PFSK-1 (cell line): ENCODE measurements at regions not wholly inside any gene's neighbourhood (a gene's known extent, or its start where the extent isn't known, plus 50 kb on each side); places are given as distances from the start of the nearest gene placed in this dataset.

ENCODE experiments used
- FOXP2 ChIP-seq: optimal IDR thresholded peaks from 2 replicates; pipeline ENCODE3; 2011; ENCODE audit warnings: borderline replicate concordance, control low read depth, inconsistent platforms; ENCODE audit not compliant: insufficient read depth; ENCODE audit errors: extremely low read length, extremely low read depth
- POLR2AphosphoS5 ChIP-seq: IDR thresholded peaks from 2 replicates; pipeline ENCODE4 v1.6.1; 2012; ENCODE audit warnings: low read depth, mild to moderate bottlenecking, control low read depth, low read length, moderate library complexity
- SIN3A ChIP-seq: IDR thresholded peaks from 2 replicates; pipeline ENCODE4 v1.6.1; 2012; ENCODE audit warnings: mild to moderate bottlenecking, low read length, moderate library complexity, borderline replicate concordance; ENCODE audit not compliant: insufficient read depth
- TAF1 ChIP-seq: IDR thresholded peaks from 2 replicates; pipeline ENCODE4 v1.6.1; 2012; ENCODE audit warnings: low read length, control low read depth, borderline replicate concordance; ENCODE audit not compliant: insufficient read depth
- TF ChIP-seq, protein P1 (sequence below), 2 experiments: IDR thresholded peaks; 2 replicates each; pipeline versions ENCODE4 v1.6.1 to v1.8.0; 2011 to 2012; ENCODE audit warnings: low read depth in 2 of 2, low read length in 2 of 2, control low read depth in 1 of 2, inconsistent platforms in 1 of 2, mild to moderate bottlenecking in 1 of 2, moderate library complexity in 1 of 2; ENCODE audit not compliant: insufficient read depth in 1 of 2

DNA sequence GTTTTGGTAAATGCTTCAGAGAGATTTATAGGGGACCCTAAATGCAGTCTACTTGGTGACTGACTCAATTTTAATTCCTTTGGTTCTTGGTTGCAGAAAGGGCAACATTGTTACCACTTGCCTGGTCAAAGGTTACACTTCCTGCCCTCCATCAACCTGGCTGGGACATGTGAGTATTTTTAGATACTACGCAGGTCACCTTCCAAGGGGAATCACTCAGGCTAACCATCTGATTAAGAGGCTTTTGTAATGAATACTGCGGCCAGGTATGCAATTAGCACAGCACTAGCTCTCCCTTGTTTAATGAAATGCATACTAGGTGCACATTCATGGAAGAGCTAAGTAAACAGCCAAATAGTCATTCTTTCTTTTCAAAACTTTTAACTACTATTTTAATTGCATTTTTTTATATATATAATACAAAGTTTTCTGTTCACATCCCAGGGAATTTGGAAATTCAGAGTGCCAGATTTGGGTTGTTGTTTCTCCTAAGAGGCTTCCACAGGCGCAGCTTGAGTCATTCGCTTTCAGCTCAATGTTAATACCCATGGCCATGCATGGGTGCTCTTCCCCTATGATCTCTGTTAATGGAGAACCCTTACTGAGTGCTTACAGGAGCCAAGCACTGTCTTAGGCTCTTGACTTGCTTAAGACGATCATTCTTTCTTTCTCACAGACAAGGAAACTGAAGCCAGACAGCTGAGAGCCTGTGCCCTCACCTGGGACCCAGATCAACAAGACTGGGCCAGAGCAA is 152.2 kb downstream of the MTX2 start:
- TF ChIP-seq POLR2AphosphoS5 (no peak), FOXP2 (no peak)
- TF ChIP-seq, protein P1, sequence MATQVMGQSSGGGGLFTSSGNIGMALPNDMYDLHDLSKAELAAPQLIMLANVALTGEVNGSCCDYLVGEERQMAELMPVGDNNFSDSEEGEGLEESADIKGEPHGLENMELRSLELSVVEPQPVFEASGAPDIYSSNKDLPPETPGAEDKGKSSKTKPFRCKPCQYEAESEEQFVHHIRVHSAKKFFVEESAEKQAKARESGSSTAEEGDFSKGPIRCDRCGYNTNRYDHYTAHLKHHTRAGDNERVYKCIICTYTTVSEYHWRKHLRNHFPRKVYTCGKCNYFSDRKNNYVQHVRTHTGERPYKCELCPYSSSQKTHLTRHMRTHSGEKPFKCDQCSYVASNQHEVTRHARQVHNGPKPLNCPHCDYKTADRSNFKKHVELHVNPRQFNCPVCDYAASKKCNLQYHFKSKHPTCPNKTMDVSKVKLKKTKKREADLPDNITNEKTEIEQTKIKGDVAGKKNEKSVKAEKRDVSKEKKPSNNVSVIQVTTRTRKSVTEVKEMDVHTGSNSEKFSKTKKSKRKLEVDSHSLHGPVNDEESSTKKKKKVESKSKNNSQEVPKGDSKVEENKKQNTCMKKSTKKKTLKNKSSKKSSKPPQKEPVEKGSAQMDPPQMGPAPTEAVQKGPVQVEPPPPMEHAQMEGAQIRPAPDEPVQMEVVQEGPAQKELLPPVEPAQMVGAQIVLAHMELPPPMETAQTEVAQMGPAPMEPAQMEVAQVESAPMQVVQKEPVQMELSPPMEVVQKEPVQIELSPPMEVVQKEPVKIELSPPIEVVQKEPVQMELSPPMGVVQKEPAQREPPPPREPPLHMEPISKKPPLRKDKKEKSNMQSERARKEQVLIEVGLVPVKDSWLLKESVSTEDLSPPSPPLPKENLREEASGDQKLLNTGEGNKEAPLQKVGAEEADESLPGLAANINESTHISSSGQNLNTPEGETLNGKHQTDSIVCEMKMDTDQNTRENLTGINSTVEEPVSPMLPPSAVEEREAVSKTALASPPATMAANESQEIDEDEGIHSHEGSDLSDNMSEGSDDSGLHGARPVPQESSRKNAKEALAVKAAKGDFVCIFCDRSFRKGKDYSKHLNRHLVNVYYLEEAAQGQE (IDR thresholded peaks at IDR 0.05; ENCODE audit: insufficient read depth in 1 of 2, low read depth in 2 of 2, low read length in 2 of 2) = no peak

DNA sequence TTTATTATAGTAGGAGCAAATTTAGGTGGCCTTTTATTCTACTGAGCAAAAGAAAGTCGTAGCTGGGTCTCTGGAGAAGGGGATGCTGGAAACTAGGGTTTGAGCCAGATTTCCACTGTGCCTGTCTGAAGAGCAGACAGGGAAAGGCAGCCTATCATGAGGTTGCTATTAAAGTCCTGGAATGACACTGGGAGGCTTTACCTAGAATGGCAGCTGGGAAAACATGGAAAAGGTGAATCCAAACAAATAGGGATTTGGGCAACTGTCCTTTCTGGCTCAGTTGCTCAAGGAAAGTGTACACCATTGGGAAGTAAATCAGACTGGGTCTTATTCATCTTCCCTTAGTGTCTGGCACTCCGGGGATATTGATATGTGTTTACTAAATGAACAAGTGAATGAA is 154.6 kb downstream of the MTX2 start:
- no peak for TF ChIP-seq SIN3A
- TF ChIP-seq, protein P1 (IDR thresholded peaks at IDR 0.05; ENCODE audit: insufficient read depth in 1 of 2, low read depth in 2 of 2, low read length in 2 of 2) = no peak
- no peak for TF ChIP-seq POLR2AphosphoS5
- TF ChIP-seq FOXP2 = no peak
- TF ChIP-seq TAF1 = no peak

DNA sequence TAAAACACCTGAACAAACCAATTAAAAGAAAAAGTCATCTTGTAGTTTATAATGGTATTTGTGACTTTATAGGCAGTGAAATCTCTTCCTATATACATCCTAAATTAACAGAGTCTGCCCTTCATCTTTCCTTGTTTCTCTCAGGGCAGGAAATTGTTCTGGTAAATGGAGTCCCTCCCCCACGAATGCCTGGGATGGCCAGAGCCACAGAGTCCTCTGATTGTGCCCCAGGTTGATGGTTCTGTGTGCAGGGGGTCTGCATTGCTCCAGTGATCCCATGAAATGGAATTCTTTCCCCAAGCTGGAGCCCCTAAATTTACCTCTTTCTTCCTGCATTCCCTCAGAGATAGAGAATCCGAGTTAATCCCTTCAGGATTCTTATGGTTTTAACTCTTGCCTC is 155.5 kb downstream of the MTX2 start:
- TF ChIP-seq, protein P1 (IDR thresholded peaks at IDR 0.05; ENCODE audit: insufficient read depth in 1 of 2, low read depth in 2 of 2, low read length in 2 of 2) = no peak
- TF ChIP-seq SIN3A (no peak), TAF1 (no peak), POLR2AphosphoS5 (no peak), FOXP2 (no peak)

DNA sequence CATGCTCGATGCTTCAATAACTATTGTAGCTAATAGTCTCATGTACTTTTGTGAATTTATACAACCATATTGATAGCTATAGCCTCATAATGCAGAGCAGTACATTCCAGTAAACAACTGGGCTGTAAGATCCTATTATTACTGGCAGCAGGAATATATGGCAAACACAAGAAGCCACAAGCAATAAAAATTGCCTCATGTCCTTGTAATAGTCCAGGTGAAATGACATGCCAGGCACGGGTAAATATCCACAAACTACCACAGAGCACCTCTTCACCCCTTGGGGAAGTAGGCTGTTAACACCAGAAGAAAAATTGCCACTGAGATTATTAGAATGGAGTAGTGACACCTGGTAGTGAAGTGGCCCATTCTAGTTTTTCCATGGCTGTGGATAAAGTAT is 158.3 kb downstream of the MTX2 start:
- TF ChIP-seq SIN3A (no peak), FOXP2 (no peak), TAF1 (no peak), POLR2AphosphoS5 (no peak)
- TF ChIP-seq, protein P1 (IDR thresholded peaks at IDR 0.05; ENCODE audit: insufficient read depth in 1 of 2, low read depth in 2 of 2, low read length in 2 of 2) = no peak

DNA sequence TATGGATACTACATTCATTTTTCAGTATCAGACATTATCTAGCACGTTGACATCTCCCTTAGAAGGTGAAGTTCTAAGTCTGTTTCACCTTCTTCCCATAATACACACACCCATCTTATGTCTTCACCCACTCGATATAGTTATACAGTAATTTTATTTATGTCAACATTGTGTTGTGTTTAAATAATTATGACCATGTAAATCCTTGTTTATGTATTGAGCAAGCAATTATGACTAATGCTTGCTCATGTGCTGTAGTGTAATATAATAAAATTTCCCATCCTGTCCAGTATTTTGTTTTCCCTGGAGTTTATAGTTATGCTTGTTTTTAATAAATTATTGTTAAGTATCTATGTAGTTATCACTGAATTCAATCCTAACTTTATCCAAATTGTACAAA is 163.2 kb downstream of the MTX2 start:
- no peak for TF ChIP-seq FOXP2
- TF ChIP-seq, protein P1 (IDR thresholded peaks at IDR 0.05; ENCODE audit: insufficient read depth in 1 of 2, low read depth in 2 of 2, low read length in 2 of 2) = no peak
- TF ChIP-seq TAF1 = no peak
- no peak for TF ChIP-seq SIN3A
- no peak for TF ChIP-seq POLR2AphosphoS5
